ENCODE measurements at regions not wholly inside any gene's neighbourhood (a gene's known extent, or its start where the extent isn't known, plus 50 kb on each side); places are given as distances from the start of the nearest gene placed in this dataset.
"Not testable (repeated sequence)": the region's sequence is repeated elsewhere in the genome, so short reads cannot be mapped to it uniquely, and the experiment has no call there.

GRCh38 chr14:105896961-105897724, 370.8 kb downstream of the TMEM121 start:
- H3K27ac ChIP-seq; H3K9me3 ChIP-seq; H3K27me3 ChIP-seq; H3K4me1 ChIP-seq; H3K36me3 ChIP-seq (replicated peaks in 1 of 2; ENCODE audit: insufficient read depth in 1 of 2, low read depth in 2 of 2); intact Hi-C loops (cut with DNase I); DNase-seq; ATAC-seq; H3K4me3 ChIP-seq: not testable (repeated sequence)
- 53 to 63% methylated on average over 6 of the region's 6 CpGs for WGBS, 2 donors

- H3K36me3 ChIP-seq (replicated peaks in 1 of 2; ENCODE audit: insufficient read depth in 1 of 2, low read depth in 2 of 2), result no peaks in the 10 kb centered on the region
- H3K9me3 ChIP-seq, result no peaks in the 10 kb centered on the region
- H3K27me3 ChIP-seq, result no peaks in the 10 kb centered on the region
- no peaks in the 10 kb centered on the region for H3K4me1 ChIP-seq
- ATAC-seq (no peak), DNase-seq (no peak)
- intact Hi-C loops (cut with DNase I), result no loop called here
- no peak overlapping the region for H3K4me3 ChIP-seq
- 56 to 78% methylated on average over 6 to 7 of the region's 7 CpGs for WGBS, 2 donors
- TF ChIP-seq CTCF (IDR thresholded peaks at IDR 0.05) (no peak), POLR2A (IDR thresholded peaks at IDR 0.05) (no peak)
- H3K27ac ChIP-seq, result no peak overlapping the region
These were observed 371.3 kb downstream of the TMEM121 start for GRCh38 chr14:105897725-105898113.

- intact Hi-C loops (cut with DNase I), result no loop called here
- TF ChIP-seq POLR2A (IDR thresholded peaks at IDR 0.05) (no peak), CTCF (IDR thresholded peaks at IDR 0.05) (no peak)
- Histone ChIP-seq H3K4me1 (no peaks in the 10 kb centered on the region), H3K9me3 (no peaks in the 10 kb centered on the region), H3K36me3 (replicated peaks in 1 of 2; ENCODE audit: insufficient read depth in 1 of 2, low read depth in 2 of 2) (no peaks in the 10 kb centered on the region), H3K27me3 (no peaks in the 10 kb centered on the region), H3K27ac (no peak overlapping the region), H3K4me3 (no peak overlapping the region)
- 63 to 79% methylated on average over 7 to 11 of the region's 11 CpGs for WGBS, 2 donors
- ATAC-seq (no peak), DNase-seq (no peak)
These were observed 372.2 kb downstream of the TMEM121 start for GRCh38 chr14:105898482-105899010.

GRCh38 chr14:105899071-105899641, 372.8 kb downstream of the TMEM121 start:
- no peaks in the 10 kb centered on the region for H3K9me3 ChIP-seq
- no peaks in the 10 kb centered on the region for H3K27me3 ChIP-seq
- no peaks in the 10 kb centered on the region for H3K4me1 ChIP-seq
- no peak overlapping the region for H3K27ac ChIP-seq
- DNase-seq (no peak), ATAC-seq (no peak)
- no peak overlapping the region for H3K4me3 ChIP-seq
- no peaks in the 10 kb centered on the region for H3K36me3 ChIP-seq (replicated peaks in 1 of 2; ENCODE audit: insufficient read depth in 1 of 2, low read depth in 2 of 2)
- TF ChIP-seq CTCF (IDR thresholded peaks at IDR 0.05), result no peak
- no peak for TF ChIP-seq POLR2A (IDR thresholded peaks at IDR 0.05)
- WGBS, 2 donors, result 71 to 80% methylated on average over 4 to 9 of the region's 9 CpGs
- intact Hi-C loops (cut with DNase I), result no loop called here

GRCh38 chr14:105899657-105900397, 373.4 kb downstream of the TMEM121 start:
- DNase-seq, result no peak
- intact Hi-C loops (cut with DNase I), result no loop called here
- Histone ChIP-seq H3K4me1 (no peaks in the 10 kb centered on the region), H3K4me3 (no peak overlapping the region), H3K27me3 (no peaks in the 10 kb centered on the region), H3K27ac (no peak overlapping the region), H3K9me3 (no peaks in the 10 kb centered on the region), H3K36me3 (replicated peaks in 1 of 2; ENCODE audit: insufficient read depth in 1 of 2, low read depth in 2 of 2) (no peaks in the 10 kb centered on the region)
- WGBS, 2 donors, result 64 to 70% methylated on average over 3 to 11 of the region's 11 CpGs
- ATAC-seq, result no peak
- TF ChIP-seq POLR2A (IDR thresholded peaks at IDR 0.05), result no peak
- no peak for TF ChIP-seq CTCF (IDR thresholded peaks at IDR 0.05)

Measured in body of pancreas (tissue), 4 donors.